ENCODE measurements at regions not wholly inside any gene's neighbourhood (a gene's known extent, or its start where the extent isn't known, plus 50 kb on each side); places are given as distances from the start of the nearest gene placed in this dataset.

- TF ChIP-seq CTCF (IDR thresholded peaks at IDR 0.05; ENCODE audit: borderline replicate concordance, extremely low read depth, low read length, poor library complexity, severe bottlenecking) (no peak), EZH2 (IDR thresholded peaks at IDR 0.05; ENCODE audit: borderline replicate concordance, low read depth, low read length, severe bottlenecking) (no peak)
These were observed 72.1 kb upstream of the FHL2 start for GRCh38 chr2:105470979-105471378.
